ENCODE measurements at regions not wholly inside any gene's neighbourhood (a gene's known extent, or its start where the extent isn't known, plus 50 kb on each side); places are given as distances from the start of the nearest gene placed in this dataset.
A peak's percentile ranks its signal among the peaks of the same experiment; 100 is the strongest.
"Not testable (repeated sequence)": the region's sequence is repeated elsewhere in the genome, so short reads cannot be mapped to it uniquely, and the experiment has no call there.

DNA sequence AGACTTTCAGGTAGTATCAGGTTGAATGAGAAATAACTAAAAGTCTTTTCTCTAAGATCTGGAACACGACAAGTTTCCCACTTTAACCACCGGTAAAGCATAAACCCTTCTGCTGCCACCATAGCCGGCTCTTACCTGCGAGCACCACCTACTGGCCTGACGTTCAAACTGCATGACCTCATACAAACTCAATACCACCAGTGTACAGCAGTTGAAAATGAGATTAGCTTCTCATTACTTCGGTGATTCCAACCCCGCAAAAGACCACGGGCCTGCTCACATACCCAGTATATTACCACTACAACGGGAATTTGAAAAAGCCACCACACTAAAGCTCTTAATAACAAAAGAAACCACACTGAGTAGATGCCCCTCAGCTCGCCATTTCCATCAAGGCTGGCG is 1238.6 kb downstream of the TMEM121 start:
- peak; percentile 17 for TF ChIP-seq CTCF (IDR thresholded peaks at IDR 0.05; ENCODE audit: insufficient read depth, low read depth, low read length)
- not testable (repeated sequence) for DNase-seq (ENCODE audit: low read depth); H3K4me3 ChIP-seq (ENCODE audit: low read depth, low read length)

GRCh38 chr14:106766145-106766544 is 1239.8 kb downstream of the TMEM121 start:
- no peak for TF ChIP-seq CTCF (IDR thresholded peaks at IDR 0.05; ENCODE audit: insufficient read depth, low read depth, low read length)
- no peak overlapping the region for H3K4me3 ChIP-seq (ENCODE audit: low read depth, low read length)
- no peak for DNase-seq (ENCODE audit: low read depth)

- DNase-seq (ENCODE audit: low read depth) = not testable (repeated sequence)
These were observed 1240.3 kb downstream of the TMEM121 start for GRCh38 chr14:106766551-106767277.

GRCh38 chr14:106768230-106768629 is 1241.8 kb downstream of the TMEM121 start:
- not testable (repeated sequence) for H3K4me3 ChIP-seq (ENCODE audit: low read depth, low read length); DNase-seq (ENCODE audit: low read depth)

More at GRCh38 chr14:106766551-106767277, 1240.3 kb downstream of the TMEM121 start:
- not testable (repeated sequence) for H3K4me3 ChIP-seq (ENCODE audit: low read depth, low read length)

DNA sequence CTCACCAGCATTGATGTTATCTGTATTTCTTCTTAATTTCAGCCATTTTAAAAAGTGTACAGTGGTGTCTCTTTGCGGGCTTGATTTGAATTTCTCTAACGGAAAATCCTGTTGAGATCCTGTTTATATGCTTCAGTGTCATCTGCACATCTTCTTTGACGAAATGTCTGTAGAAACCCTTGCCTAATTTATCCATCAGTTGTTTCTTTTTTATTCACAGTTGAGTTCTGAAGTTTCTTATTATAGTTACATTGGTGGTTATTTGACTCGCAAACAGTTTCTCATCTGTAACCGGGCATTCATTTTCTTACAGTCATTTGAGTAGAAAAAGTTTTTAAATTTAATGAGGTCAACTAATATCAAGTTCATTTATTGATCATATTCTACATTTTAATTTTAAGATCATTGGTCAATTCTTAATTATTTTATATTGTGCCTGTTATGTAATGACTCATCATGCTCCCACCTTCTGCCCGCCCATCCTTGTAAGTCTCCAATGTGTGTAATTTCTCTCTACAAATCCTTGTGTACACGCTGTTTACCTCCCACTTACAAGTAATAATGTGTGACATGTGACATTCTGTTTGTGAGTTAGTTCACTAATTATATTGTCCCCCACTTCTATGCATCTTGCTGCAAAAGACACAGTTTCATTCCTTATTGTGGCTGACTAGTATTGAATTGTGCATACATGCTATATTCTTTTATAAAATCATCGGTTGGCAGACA is 1242.8 kb downstream of the TMEM121 start:
- DNase-seq (ENCODE audit: low read depth); H3K4me3 ChIP-seq (ENCODE audit: low read depth, low read length): not testable (repeated sequence)

DNA sequence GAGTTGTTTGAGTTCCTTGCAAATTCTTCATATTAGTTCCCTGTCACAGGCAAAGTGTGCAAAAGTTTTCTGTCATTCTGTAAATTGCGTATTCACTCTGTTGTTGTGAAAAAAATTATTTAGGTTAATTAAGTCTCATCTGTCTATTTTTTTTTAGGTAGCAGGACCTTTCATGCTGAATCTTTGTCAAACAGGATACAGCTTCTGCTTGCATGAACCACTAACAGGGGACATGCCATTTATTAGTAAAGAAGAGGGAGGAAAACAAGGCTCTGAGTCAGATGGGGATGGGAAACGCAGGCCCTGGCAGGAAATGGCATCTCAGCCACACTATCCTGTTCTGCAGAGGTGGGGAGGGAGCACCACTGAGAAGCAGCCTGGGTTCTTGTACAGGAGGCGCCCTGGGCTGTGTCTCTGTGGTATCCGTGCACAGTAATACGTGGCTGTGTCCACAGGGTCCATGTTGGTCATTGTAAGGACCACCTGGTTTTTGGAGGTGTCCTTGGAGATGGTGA is 1243.8 kb downstream of the TMEM121 start:
- not testable (repeated sequence) for DNase-seq (ENCODE audit: low read depth); H3K4me3 ChIP-seq (ENCODE audit: low read depth, low read length)

DNA sequence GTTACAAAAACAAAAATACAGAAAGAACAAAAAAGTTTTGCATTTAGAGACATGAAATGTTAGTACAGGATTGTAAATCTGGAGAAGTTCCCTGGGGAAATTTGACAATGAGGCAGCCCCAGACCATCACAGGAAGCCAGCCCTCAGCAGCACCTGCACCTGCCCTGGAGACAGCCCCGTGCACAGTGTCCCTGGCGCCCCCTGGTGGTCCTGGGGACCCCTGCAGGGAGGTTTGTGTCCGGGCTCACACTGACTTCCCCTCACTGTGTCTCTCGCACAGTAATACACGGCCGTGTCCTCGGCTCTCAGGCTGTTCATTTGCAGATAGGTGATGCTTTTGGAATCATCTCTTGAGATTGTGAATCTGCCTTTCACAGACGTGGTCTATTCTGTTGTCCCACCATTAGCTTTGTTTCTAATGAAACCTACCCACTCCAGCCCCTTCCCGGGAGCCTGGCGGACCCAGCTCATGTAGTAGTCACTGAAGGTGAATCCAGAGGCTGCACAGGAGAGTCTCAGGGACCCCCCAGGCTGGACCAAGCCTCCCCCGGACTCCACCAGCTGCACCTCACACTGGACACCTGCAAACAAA is 1248.6 kb downstream of the TMEM121 start:
- not testable (repeated sequence) for H3K4me3 ChIP-seq (ENCODE audit: low read depth, low read length); DNase-seq (ENCODE audit: low read depth)

- DNase-seq (ENCODE audit: low read depth) = no peak
- no peak for TF ChIP-seq CTCF (IDR thresholded peaks at IDR 0.05; ENCODE audit: insufficient read depth, low read depth, low read length)
- no peak overlapping the region for H3K4me3 ChIP-seq (ENCODE audit: low read depth, low read length)
These were observed 1250.1 kb downstream of the TMEM121 start for GRCh38 chr14:106776395-106776983.

DNA sequence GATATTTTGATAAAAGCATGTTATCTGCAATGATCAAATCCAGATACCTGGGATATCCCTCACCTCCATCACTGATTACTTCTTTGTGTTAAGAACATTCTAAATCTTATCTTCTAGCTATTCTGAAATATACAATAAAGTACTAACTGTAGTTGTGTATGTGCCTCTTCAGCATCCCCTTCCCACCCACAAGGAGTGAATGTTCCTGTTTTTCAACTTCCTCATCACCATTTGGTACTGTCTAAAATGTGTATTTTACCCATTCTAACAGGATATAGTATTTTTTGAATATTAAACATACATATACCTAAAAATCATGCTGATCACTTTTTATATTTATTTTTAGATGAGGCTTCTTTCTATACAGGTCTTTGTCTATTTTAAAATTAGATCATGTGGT is 1252.6 kb downstream of the TMEM121 start:
- no peak overlapping the region for H3K4me3 ChIP-seq (ENCODE audit: low read depth, low read length)
- TF ChIP-seq CTCF (IDR thresholded peaks at IDR 0.05; ENCODE audit: insufficient read depth, low read depth, low read length) = no peak
- DNase-seq (ENCODE audit: low read depth) = no peak

Measured in fibroblast of villous mesenchyme (primary cell).